ENCODE measurements at regions not wholly inside any gene's neighbourhood (a gene's known extent, or its start where the extent isn't known, plus 50 kb on each side); places are given as distances from the start of the nearest gene placed in this dataset.

DNA sequence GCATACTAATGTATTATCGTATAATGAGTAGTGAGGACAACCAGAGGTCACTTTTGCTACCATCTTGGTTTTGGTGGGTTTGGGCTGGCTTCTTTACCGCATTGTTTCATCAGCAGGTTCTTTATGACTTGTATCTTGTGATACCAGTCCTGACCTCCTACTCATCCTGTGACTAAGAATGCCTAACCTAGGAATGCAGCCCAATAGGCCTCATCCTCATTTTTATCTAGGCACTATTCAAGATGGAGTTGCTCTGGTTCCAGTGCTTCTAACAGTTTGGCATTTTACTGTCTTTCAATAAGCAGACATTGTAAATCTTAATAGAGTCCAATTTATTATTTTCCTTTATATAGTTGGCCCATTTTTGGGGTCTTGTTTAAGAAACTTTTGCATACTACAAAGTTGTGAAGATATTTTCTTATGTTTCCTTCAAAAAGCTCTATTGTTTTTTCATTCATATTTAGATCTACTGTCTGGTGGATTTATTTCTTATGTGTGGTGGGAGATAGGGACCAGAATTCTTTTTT is 60.8 kb upstream of the RNU6-1 start:
- DNase-seq (ENCODE audit: low spot score in 2 of 2) = no peak
- Histone ChIP-seq H3K27ac (no peak overlapping the region), H3K9me3 (no peaks in the 10 kb centered on the region), H3K4me3 (no peak overlapping the region), H3K4me1 (no peaks in the 10 kb centered on the region), H3K27me3 (no peaks in the 10 kb centered on the region), H3K36me3 (no peaks in the 10 kb centered on the region)
- intact Hi-C loops (cut with DNase I; ENCODE audit: low total_unique reads) = no loop called here
- TF ChIP-seq, protein P1, sequence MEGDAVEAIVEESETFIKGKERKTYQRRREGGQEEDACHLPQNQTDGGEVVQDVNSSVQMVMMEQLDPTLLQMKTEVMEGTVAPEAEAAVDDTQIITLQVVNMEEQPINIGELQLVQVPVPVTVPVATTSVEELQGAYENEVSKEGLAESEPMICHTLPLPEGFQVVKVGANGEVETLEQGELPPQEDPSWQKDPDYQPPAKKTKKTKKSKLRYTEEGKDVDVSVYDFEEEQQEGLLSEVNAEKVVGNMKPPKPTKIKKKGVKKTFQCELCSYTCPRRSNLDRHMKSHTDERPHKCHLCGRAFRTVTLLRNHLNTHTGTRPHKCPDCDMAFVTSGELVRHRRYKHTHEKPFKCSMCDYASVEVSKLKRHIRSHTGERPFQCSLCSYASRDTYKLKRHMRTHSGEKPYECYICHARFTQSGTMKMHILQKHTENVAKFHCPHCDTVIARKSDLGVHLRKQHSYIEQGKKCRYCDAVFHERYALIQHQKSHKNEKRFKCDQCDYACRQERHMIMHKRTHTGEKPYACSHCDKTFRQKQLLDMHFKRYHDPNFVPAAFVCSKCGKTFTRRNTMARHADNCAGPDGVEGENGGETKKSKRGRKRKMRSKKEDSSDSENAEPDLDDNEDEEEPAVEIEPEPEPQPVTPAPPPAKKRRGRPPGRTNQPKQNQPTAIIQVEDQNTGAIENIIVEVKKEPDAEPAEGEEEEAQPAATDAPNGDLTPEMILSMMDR (IDR thresholded peaks at IDR 0.05) = no peak
- TF ChIP-seq POLR2A (IDR thresholded peaks at IDR 0.05) = no peak
- TF ChIP-seq POLR2AphosphoS5 (IDR thresholded peaks at IDR 0.05) = no peak

DNA sequence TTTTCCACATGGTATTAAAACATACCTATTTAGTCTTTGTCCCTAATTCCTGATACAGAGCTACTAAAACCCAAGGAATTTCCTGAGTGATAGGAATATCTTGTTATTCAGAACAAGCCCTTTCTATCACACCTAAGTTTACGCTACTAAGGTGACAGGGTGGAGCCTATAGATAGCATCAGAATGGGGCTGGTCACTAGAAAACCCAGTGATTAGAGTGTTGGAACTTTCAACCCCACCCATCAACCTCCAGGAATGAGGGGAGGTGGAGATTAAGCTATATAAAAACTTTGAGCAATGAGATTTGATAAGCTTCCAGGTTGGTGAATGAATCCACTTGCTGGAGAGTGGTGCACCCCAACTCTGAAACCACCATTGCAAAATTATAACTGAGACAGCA is 62.1 kb upstream of the RNU6-1 start:
- Histone ChIP-seq H3K36me3 (no peaks in the 10 kb centered on the region), H3K27me3 (no peaks in the 10 kb centered on the region), H3K4me1 (no peaks in the 10 kb centered on the region), H3K4me3 (no peak overlapping the region), H3K27ac (no peak overlapping the region), H3K9me3 (no peaks in the 10 kb centered on the region)
- intact Hi-C loops (cut with DNase I; ENCODE audit: low total_unique reads) = no loop called here
- TF ChIP-seq POLR2AphosphoS5 (IDR thresholded peaks at IDR 0.05) (no peak), POLR2A (IDR thresholded peaks at IDR 0.05) (no peak)
- TF ChIP-seq, protein P1 (IDR thresholded peaks at IDR 0.05) = no peak
- DNase-seq (ENCODE audit: low spot score in 2 of 2) = no peak

DNA sequence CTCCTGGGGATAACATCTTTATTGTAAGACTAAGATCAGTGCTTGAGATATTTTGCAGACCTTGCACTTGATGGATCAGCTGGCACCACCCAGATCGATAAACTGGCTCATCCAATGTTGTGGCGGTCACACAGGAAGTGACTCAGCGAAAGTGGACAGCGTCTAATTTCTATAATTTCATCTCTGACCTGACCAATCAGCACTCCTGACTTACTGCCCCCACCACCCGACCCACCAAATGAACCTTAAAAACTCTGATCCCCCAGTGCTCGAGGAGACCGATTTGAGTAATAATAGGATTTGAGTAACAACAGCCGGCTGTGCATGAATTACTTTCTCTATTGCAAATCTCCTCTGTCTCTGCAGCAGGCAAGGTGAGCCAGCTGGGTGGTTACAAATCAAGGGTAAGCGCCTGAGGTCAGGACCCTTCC is 62.7 kb upstream of the RNU6-1 start:
- intact Hi-C loops (cut with DNase I; ENCODE audit: low total_unique reads) = no loop called here
- no peaks in the 10 kb centered on the region for H3K9me3 ChIP-seq
- TF ChIP-seq POLR2A (IDR thresholded peaks at IDR 0.05) (no peak), POLR2AphosphoS5 (IDR thresholded peaks at IDR 0.05) (no peak)
- TF ChIP-seq, protein P1 (IDR thresholded peaks at IDR 0.05) = no peak

DNA sequence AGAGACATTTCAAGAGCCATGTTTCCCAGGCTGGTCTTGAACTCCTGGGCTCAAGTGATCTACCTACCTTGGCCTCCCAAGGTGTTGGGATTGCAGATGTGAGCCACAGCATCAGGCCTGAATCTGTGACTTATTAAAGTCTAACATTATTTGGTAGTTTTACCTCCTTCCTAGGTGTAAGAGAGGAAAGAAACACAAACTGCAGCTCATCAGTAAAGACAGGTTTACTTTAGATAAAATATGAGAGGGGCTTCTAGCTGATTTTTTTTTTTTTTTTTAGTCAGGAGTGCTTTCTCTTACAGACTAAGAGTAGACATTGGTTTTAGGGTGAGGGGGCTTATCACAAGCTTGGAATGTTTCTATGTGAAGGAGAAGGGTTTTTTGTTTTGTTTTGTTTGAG is 63.9 kb upstream of the RNU6-1 start:
- H3K36me3 ChIP-seq = no peaks in the 10 kb centered on the region
- intact Hi-C loops (cut with DNase I; ENCODE audit: low total_unique reads) = no loop called here
- no peak for DNase-seq (ENCODE audit: low spot score in 2 of 2)
- no peak overlapping the region for H3K27ac ChIP-seq
- TF ChIP-seq POLR2A (IDR thresholded peaks at IDR 0.05) (no peak), POLR2AphosphoS5 (IDR thresholded peaks at IDR 0.05) (no peak)
- TF ChIP-seq, protein P1 (IDR thresholded peaks at IDR 0.05) = no peak
- H3K4me3 ChIP-seq = no peak overlapping the region
- H3K9me3 ChIP-seq = no peaks in the 10 kb centered on the region
- no peaks in the 10 kb centered on the region for H3K4me1 ChIP-seq
- no peaks in the 10 kb centered on the region for H3K27me3 ChIP-seq

More for the DNA sequence above, 62.7 kb upstream of the RNU6-1 start:
- Histone ChIP-seq H3K27ac (no peak overlapping the region), H3K4me3 (no peak overlapping the region), H3K36me3 (no peaks in the 10 kb centered on the region), H3K4me1 (no peaks in the 10 kb centered on the region), H3K27me3 (no peaks in the 10 kb centered on the region)
- no peak for DNase-seq (ENCODE audit: low spot score in 2 of 2)

DNA sequence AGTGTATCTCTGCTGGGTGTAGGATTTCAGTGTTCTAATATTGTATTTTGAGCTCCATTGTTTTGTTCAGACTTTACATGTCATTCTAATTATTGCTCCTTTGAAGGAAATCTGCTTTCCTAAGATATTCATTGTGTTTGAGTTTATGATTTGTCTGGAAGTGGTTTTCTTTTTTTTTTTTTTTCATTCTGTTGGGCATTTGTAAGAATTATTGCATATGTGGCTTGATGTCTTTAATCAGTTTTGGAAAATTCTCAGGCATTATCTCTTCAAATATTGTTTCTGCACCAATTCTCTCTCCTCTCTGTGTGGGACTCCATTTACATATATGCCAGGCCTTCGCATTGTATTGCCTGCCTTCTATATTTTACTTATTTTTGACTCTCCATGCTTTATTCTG is 65.8 kb upstream of the RNU6-1 start:
- intact Hi-C loops (cut with DNase I; ENCODE audit: low total_unique reads) = no loop called here
- H3K9me3 ChIP-seq = no peaks in the 10 kb centered on the region
- H3K27ac ChIP-seq = no peak overlapping the region
- no peaks in the 10 kb centered on the region for H3K4me1 ChIP-seq
- DNase-seq (ENCODE audit: low spot score in 2 of 2) = no peak
- no peaks in the 10 kb centered on the region for H3K27me3 ChIP-seq
- no peaks in the 10 kb centered on the region for H3K36me3 ChIP-seq
- no peak overlapping the region for H3K4me3 ChIP-seq
- TF ChIP-seq, protein P1 (IDR thresholded peaks at IDR 0.05) = no peak
- TF ChIP-seq POLR2AphosphoS5 (IDR thresholded peaks at IDR 0.05) (no peak), POLR2A (IDR thresholded peaks at IDR 0.05) (no peak)

Measured in breast epithelium (tissue), 4 donors.